H9 (cell line): ENCODE measurements at regions not wholly inside any gene's neighbourhood (a gene's known extent, or its start where the extent isn't known, plus 50 kb on each side); places are given as distances from the start of the nearest gene placed in this dataset.

Source experiments
- DNase-seq: peaks from one replicate; pipeline ENCODE4 v3.0.0-alpha.2; 2017
- H2AFZ ChIP-seq: one replicate; pipeline ENCODE4 v1.6.1; 2013; ENCODE audit warnings: mild to moderate bottlenecking, low read length, control low read depth, moderate library complexity
- H2AK5ac ChIP-seq: 2 replicates; pipeline ENCODE4 v1.6.1; 2013; ENCODE audit warnings: low read length, control low read depth, mixed read lengths; ENCODE audit not compliant: insufficient read length
- H2BK120ac ChIP-seq: one replicate; pipeline ENCODE4 v1.6.1; 2013; ENCODE audit warnings: low read depth, mild to moderate bottlenecking, low read length, control low read depth, inconsistent platforms; ENCODE audit not compliant: poor library complexity, severe bottlenecking
- H2BK12ac ChIP-seq: 2 replicates; pipeline ENCODE4 v1.6.1; 2013; ENCODE audit warnings: low read length, control low read depth, mixed read lengths, low read depth; ENCODE audit not compliant: insufficient read length
- H2BK15ac ChIP-seq: 2 replicates; pipeline ENCODE4 v1.6.1; 2013; ENCODE audit warnings: low read depth, low read length, control low read depth
- H2BK20ac ChIP-seq: one replicate; pipeline ENCODE4 v1.6.1; 2013; ENCODE audit warnings: low read depth, mild to moderate bottlenecking, low read length, control low read depth, inconsistent platforms; ENCODE audit not compliant: poor library complexity, severe bottlenecking
- H2BK5ac ChIP-seq: 2 replicates; pipeline ENCODE4 v1.6.1; 2013; ENCODE audit warnings: low read length, control low read depth, mixed read lengths; ENCODE audit not compliant: insufficient read length
- H3K14ac ChIP-seq: 2 replicates; pipeline ENCODE4 v1.6.1; 2013; ENCODE audit warnings: low read length, control low read depth; ENCODE audit not compliant: insufficient read depth
- H3K18ac ChIP-seq: 2 replicates; pipeline ENCODE4 v1.6.1; 2013; ENCODE audit warnings: low read depth, mild to moderate bottlenecking, mixed read lengths, low read length, control low read depth; ENCODE audit not compliant: insufficient read length
- H3K23ac ChIP-seq: 2 replicates; pipeline ENCODE4 v1.6.1; 2013; ENCODE audit warnings: low read length, control low read depth, mixed read lengths, low read depth; ENCODE audit not compliant: insufficient read length
- H3K23me2 ChIP-seq: 2 replicates; pipeline ENCODE4 v1.6.1; 2013; ENCODE audit warnings: low read depth, mild to moderate bottlenecking, mixed read lengths, low read length, control low read depth; ENCODE audit not compliant: insufficient read length, poor library complexity, severe bottlenecking
- H3K27ac ChIP-seq: 2 replicates; pipeline ENCODE4 v1.5.1; 2013; ENCODE audit warnings: low read length, control low read depth, mixed read lengths, low read depth; ENCODE audit not compliant: insufficient read length
- H3K27me3 ChIP-seq: 2 replicates; pipeline ENCODE4 v1.6.1; 2013; ENCODE audit warnings: low read length, control low read depth, inconsistent platforms; ENCODE audit not compliant: insufficient read depth
- H3K4ac ChIP-seq: 2 replicates; pipeline ENCODE4 v1.6.1; 2013; ENCODE audit warnings: low read depth, mild to moderate bottlenecking, control low read depth, inconsistent platforms, low read length, moderate library complexity
- H3K4me1 ChIP-seq: 2 replicates; pipeline ENCODE4 v1.6.1; 2013; ENCODE audit warnings: low read length, control low read depth, inconsistent platforms; ENCODE audit not compliant: insufficient read depth
- H3K4me2 ChIP-seq: 2 replicates; pipeline ENCODE4 v1.6.1; 2013; ENCODE audit warnings: low read length, control low read depth, mixed read lengths; ENCODE audit not compliant: insufficient read length, insufficient read depth
- H3K56ac ChIP-seq: 2 replicates; pipeline ENCODE4 v1.6.1; 2013; ENCODE audit warnings: low read depth, mild to moderate bottlenecking, mixed read lengths, low read length, control low read depth; ENCODE audit not compliant: insufficient read length
- H3K79me1 ChIP-seq: 2 replicates; pipeline ENCODE4 v1.6.1; 2013; ENCODE audit warnings: low read depth, mild to moderate bottlenecking, moderate library complexity, low read length, control low read depth, inconsistent platforms; ENCODE audit not compliant: insufficient read depth, poor library complexity, severe bottlenecking
- H3K79me2 ChIP-seq: 2 replicates; pipeline ENCODE4 v1.6.1; 2013; ENCODE audit warnings: low read length, control low read depth, inconsistent platforms; ENCODE audit not compliant: insufficient read depth
- H3K9ac ChIP-seq: 2 replicates; pipeline ENCODE4 v1.6.1; 2013; ENCODE audit warnings: low read length, control low read depth, mixed read lengths; ENCODE audit not compliant: insufficient read length; ENCODE audit errors: extremely low read depth
- H3K9me3 ChIP-seq: one replicate; pipeline ENCODE4 v1.6.1; 2013; ENCODE audit warnings: low read depth, low read length, inconsistent platforms; ENCODE audit not compliant: control insufficient read depth
- H3T11ph ChIP-seq: one replicate; pipeline ENCODE4 v1.6.1; 2013; ENCODE audit warnings: mild to moderate bottlenecking, low read length, control low read depth, inconsistent platforms
- H4K20me1 ChIP-seq: one replicate; pipeline ENCODE4 v1.6.1; 2013; ENCODE audit not compliant: control insufficient read depth, insufficient read length, insufficient read depth
- H4K5ac ChIP-seq: 2 replicates; pipeline ENCODE4 v1.6.1; 2013; ENCODE audit warnings: low read depth, mild to moderate bottlenecking, mixed read lengths, low read length, control low read depth; ENCODE audit not compliant: insufficient read length
- H4K8ac ChIP-seq: replicated peaks from 2 replicates; pipeline ENCODE4 v1.6.1; 2013; ENCODE audit warnings: low read length, control low read depth, mixed read lengths, low read depth; ENCODE audit not compliant: insufficient read length
- H4K91ac ChIP-seq: 2 replicates; pipeline ENCODE4 v1.6.1; 2013; ENCODE audit warnings: low read depth, mild to moderate bottlenecking, moderate library complexity, mixed read lengths, low read length, control low read depth; ENCODE audit not compliant: insufficient read length
- H3K27ac Mint-ChIP-seq, 3 experiments: 2 replicates in 2 of 3; 3 replicates in 1 of 3; pipeline ENCODE4 v1.8.0; 2020 to 2021; ENCODE audit warnings: mixed read lengths in 3 of 3, mild to moderate bottlenecking in 1 of 3, moderate library complexity in 1 of 3
- H3K27me3 Mint-ChIP-seq: 2 replicates; pipeline ENCODE4 v1.8.0; 2021; ENCODE audit warnings: low read depth, mild to moderate bottlenecking, moderate library complexity, mixed read lengths
- H3K36me3 Mint-ChIP-seq, 3 experiments: 2 replicates in 2 of 3; 3 replicates in 1 of 3; pipeline ENCODE4 v1.8.0; 2020 to 2021; ENCODE audit warnings: low read depth in 3 of 3, mixed read lengths in 3 of 3; ENCODE audit not compliant: insufficient read depth in 1 of 3
- H3K4me1 Mint-ChIP-seq, 2 experiments: 2 replicates each; pipeline ENCODE4 v1.8.0; 2020; ENCODE audit warnings: mixed read lengths in 2 of 2
- H3K4me3 Mint-ChIP-seq, 2 experiments: 2 replicates in 1 of 2; 3 replicates in 1 of 2; pipeline ENCODE4 v1.8.0; 2020 to 2021; ENCODE audit warnings: mild to moderate bottlenecking in 2 of 2, mixed read lengths in 2 of 2, moderate library complexity in 1 of 2
- H3K9me3 Mint-ChIP-seq, 2 experiments: 2 replicates in 1 of 2; 3 replicates in 1 of 2; pipeline ENCODE4 v1.8.0; 2020; ENCODE audit warnings: mild to moderate bottlenecking in 2 of 2, mixed read lengths in 2 of 2, moderate library complexity in 1 of 2
- CTCF ChIP-seq: fragments of 200-600 bp; sonication (generic); conservative IDR thresholded peaks from 3 replicates; pipeline ENCODE4 v1.8.0; 2021; ENCODE audit warnings: antibody characterized with exemption, mild to moderate bottlenecking
- WGBS: extraction: QIAGEN DNeasy Blood & Tissue Kit; methylation state at CpG from one replicate; pipeline ENCODE4 v1.1.7; 2013; ENCODE audit warnings: missing lambda C conversion rate, low lambda C conversion rate, mixed read lengths; ENCODE audit not compliant: insufficient read length; ENCODE audit errors: extremely low coverage; 5-methylcytosine and 5-hydroxymethylcytosine counted together

GRCh38 chr5:34496701-34497469 is 159.2 kb upstream of the RAI14 start:
- Histone ChIP-seq H3T11ph (no peak overlapping the region), H3K23ac (no peak overlapping the region), H3K9me3 (no peaks in the 10 kb centered on the region), H2BK15ac (no peak overlapping the region), H3K4me2 (no peak overlapping the region), H2BK5ac (no peak overlapping the region), H3K56ac (no peak overlapping the region), H2BK12ac (no peak overlapping the region), H2AK5ac (no peak overlapping the region), H3K27ac (no peak overlapping the region), H3K79me1 (no peaks in the 10 kb centered on the region), H4K91ac (no peak overlapping the region), H2BK120ac (no peak overlapping the region), H3K4ac (no peak overlapping the region), H3K4me1 (no peaks in the 10 kb centered on the region), H2AFZ (no peak overlapping the region), H4K8ac (no peak overlapping the region), H4K20me1 (no peaks in the 10 kb centered on the region), H3K79me2 (no peaks in the 10 kb centered on the region), H3K14ac (no peak overlapping the region; the same call in 1 of the 2 replicates), H3K9ac (no peak overlapping the region), H3K27me3 (no peaks in the 10 kb centered on the region), H3K23me2 (no peaks in the 10 kb centered on the region), H3K18ac (no peak overlapping the region), H4K5ac (no peak overlapping the region), H2BK20ac (no peak overlapping the region)
- no peak for DNase-seq
- H3K36me3 Mint-ChIP-seq, result no peaks in the 10 kb centered on the region; a peak in 2 of 7 replicates
- no CpG with 5 or more reads among the region's 10 CpGs for WGBS
- peak overlapping the region in 1 of 3 experiments; percentile 74; a peak in 2 of 7 replicates for H3K27ac Mint-ChIP-seq
- no peak overlapping the region for H3K4me3 Mint-ChIP-seq
- TF ChIP-seq CTCF, result no peak
- H3K27me3 Mint-ChIP-seq, result peaks cover 2% of the 10 kb centered on the region
- H3K4me1 Mint-ChIP-seq, result peaks cover 19 to 20% of the 10 kb centered on the region in 2 experiments
- peaks cover 2 to 5% of the 10 kb centered on the region in 2 experiments; a peak in 2 of 5 replicates for H3K9me3 Mint-ChIP-seq
